ENCODE measurements at regions not wholly inside any gene's neighbourhood (a gene's known extent, or its start where the extent isn't known, plus 50 kb on each side); places are given as distances from the start of the nearest gene placed in this dataset.
A peak's percentile ranks its signal among the peaks of the same experiment; 100 is the strongest.

- Histone ChIP-seq H3K27me3 (ENCODE audit: insufficient read depth in 3 of 3, low read length in 2 of 3) (no peaks in the 10 kb centered on the region), H3K4me3 (no peak overlapping the region), H3K9me3 (no peaks in the 10 kb centered on the region), H3K4me1 (peaks cover 5% of the 10 kb centered on the region), H3K36me3 (ENCODE audit: insufficient read depth in 1 of 2, low read depth in 1 of 2) (no peaks in the 10 kb centered on the region), H3K27ac (no peak overlapping the region)
- ATAC-seq: peak in 1 of 4 donors; percentile 58
- 12 to 38% (median 17%) methylated on average over 2 of the region's 2 CpGs for WGBS, 3 donors
- no peak for DNase-seq
- intact Hi-C loops (cut with DNase I): loop anchor here in 1 of 2 donors (5.0 kb wide), 1 partner anchor 1253 kb away; no protein-coding TSS in a partner anchor
- TF ChIP-seq CTCF (IDR thresholded peaks at IDR 0.05): peak; percentile 45
These were observed 288.8 kb downstream of the CASP12 start for GRCh38 chr11:104609311-104610085.

- 79 to 87% (median 85%) methylated on average over 4 of the region's 4 CpGs for WGBS, 3 donors
- no peak for ATAC-seq
- H3K9me3 ChIP-seq: no peaks in the 10 kb centered on the region
- intact Hi-C loops (cut with DNase I): no loop called here
- no peak overlapping the region for H3K4me3 ChIP-seq
- H3K27ac ChIP-seq: no peak overlapping the region
- no peak for TF ChIP-seq CTCF (IDR thresholded peaks at IDR 0.05)
- no peak for DNase-seq
- no peaks in the 10 kb centered on the region for H3K4me1 ChIP-seq
- no peaks in the 10 kb centered on the region for H3K36me3 ChIP-seq (ENCODE audit: insufficient read depth in 1 of 2, low read depth in 1 of 2)
- H3K27me3 ChIP-seq (ENCODE audit: insufficient read depth in 3 of 3, low read length in 2 of 3): no peaks in the 10 kb centered on the region
These were observed 295.6 kb downstream of the CASP12 start for GRCh38 chr11:104602643-104603042.

GRCh38 chr11:104594228-104594958, 303.9 kb downstream of the CASP12 start:
- Histone ChIP-seq H3K4me3 (no peak overlapping the region), H3K36me3 (ENCODE audit: insufficient read depth in 1 of 2, low read depth in 1 of 2) (no peaks in the 10 kb centered on the region), H3K9me3 (no peaks in the 10 kb centered on the region), H3K27me3 (ENCODE audit: insufficient read depth in 3 of 3, low read length in 2 of 3) (no peaks in the 10 kb centered on the region), H3K4me1 (no peaks in the 10 kb centered on the region), H3K27ac (no peak overlapping the region)
- intact Hi-C loops (cut with DNase I): no loop called here
- ATAC-seq: no peak
- no peak for TF ChIP-seq CTCF (IDR thresholded peaks at IDR 0.05)
- WGBS, 3 donors: 90 to 93% (median 90%) methylated on average over 2 of the region's 2 CpGs
- DNase-seq: no peak

- WGBS, 3 donors: 33 to 57% (median 38%) methylated on average over 1 of the region's 1 CpG
- H3K4me1 ChIP-seq: no peaks in the 10 kb centered on the region
- DNase-seq (no peak), ATAC-seq (no peak)
- TF ChIP-seq CTCF (IDR thresholded peaks at IDR 0.05): no peak
- H3K27ac ChIP-seq: no peak overlapping the region
- intact Hi-C loops (cut with DNase I): no loop called here
- no peaks in the 10 kb centered on the region for H3K27me3 ChIP-seq (ENCODE audit: insufficient read depth in 3 of 3, low read length in 2 of 3)
- no peak overlapping the region for H3K4me3 ChIP-seq
- H3K36me3 ChIP-seq (ENCODE audit: insufficient read depth in 1 of 2, low read depth in 1 of 2): no peaks in the 10 kb centered on the region
- no peaks in the 10 kb centered on the region for H3K9me3 ChIP-seq
These were observed 309.3 kb downstream of the CASP12 start for GRCh38 chr11:104588970-104589369.
